Dedifferentiated amniotic fluid mesenchymal stem cell (primary cell): ENCODE measurements at regions not wholly inside any gene's neighbourhood (a gene's known extent, or its start where the extent isn't known, plus 50 kb on each side); places are given as distances from the start of the nearest gene placed in this dataset.

ENCODE experiments used
- DNase-seq: peaks from one replicate; pipeline ENCODE4 v3.0.0-alpha.2; 2016; ENCODE audit errors: extremely low spot score

GRCh38 chr4:108365551-108365950, 196.8 kb upstream of the LEF1 start:
- no peak for DNase-seq

GRCh38 chr4:108361886-108362285, 193.2 kb upstream of the LEF1 start:
- DNase-seq = no peak

DNA sequence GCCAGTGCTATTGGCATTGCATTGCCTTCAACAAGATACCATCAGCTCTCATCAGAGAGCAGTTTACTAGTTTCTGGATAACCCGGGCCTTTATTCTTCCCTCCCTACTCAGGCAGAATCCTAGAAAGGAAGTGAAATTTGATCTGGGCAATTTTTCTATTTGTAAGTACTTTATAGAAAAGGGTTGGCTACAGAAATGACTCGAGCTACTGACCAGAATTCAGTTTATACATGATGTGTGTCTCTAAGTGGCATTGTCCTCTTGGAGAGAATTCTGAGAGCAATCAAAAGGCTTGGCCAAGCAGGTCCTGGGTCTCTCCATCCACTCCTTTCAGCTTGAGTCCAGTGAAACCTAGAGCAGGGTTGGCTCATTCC, 192.7 kb upstream of the LEF1 start:
- no peak for DNase-seq

DNA sequence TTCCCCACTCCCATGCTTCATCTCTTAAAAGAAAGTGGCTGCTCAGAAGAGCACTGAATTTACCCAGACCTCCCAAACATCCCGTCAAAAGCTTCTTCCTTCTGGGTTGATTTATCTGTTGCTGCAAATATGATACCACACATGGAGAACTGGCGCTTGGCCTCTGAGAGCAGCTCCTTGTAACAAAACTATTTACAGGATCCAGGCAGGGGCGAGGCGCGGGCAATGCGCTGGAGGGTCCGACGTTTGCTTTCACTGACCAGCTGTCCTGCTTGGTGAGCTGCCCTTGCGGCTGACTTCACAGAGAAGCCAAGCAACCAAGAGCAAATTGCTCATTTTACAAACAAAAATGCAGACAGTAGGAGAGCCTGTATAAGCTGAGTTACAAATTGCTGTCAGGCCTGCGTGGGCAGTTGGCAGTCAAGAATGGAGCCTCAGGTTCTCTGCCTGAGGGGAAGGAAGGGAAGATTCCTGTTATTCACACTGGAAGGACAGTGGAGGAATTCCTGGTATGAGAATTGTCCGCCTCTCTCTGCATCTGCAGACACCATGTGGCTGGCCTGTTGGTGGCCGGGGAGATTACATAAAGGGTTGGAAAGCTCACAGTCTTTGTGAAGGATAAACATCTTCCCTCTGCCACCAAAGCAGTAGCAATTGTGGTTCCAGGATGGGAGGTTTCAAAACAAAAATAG, 192.2 kb upstream of the LEF1 start:
- peak; percentile 61 for DNase-seq

GRCh38 chr4:108359986-108360681, 191.4 kb upstream of the LEF1 start:
- DNase-seq = no peak

GRCh38 chr4:108359130-108359985, 190.6 kb upstream of the LEF1 start:
- DNase-seq = no peak

DNA sequence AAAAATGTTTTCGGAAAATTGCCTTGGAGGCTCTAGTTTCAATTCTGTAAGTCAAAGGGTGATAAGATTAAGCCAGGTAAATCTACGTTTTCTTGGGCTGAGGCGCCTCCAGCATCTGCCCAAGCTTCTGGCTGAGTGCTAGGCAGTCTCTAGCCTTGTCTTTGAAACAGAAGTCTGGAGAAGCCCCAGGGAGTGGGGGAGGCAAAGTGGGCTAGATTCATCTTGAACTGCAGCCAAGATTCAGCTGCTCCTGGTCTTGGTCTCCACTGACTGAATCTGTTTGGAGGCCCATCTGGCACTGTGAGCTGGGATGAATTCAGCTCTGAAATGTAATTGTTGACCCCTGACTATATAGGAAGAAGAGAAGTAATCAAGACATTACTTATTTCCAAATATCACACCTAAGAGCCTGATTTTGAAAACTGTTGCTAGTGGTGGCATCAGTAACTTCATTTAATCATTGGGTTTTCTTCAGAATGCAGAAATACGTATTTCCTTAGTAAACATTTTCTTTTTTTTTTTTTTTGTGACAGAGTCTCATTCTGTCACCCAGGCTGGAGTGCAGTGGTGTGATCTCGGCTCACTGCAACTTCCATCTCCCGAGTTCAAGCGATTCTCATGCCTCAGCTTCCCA, 187.3 kb upstream of the LEF1 start:
- DNase-seq = no peak

DNA sequence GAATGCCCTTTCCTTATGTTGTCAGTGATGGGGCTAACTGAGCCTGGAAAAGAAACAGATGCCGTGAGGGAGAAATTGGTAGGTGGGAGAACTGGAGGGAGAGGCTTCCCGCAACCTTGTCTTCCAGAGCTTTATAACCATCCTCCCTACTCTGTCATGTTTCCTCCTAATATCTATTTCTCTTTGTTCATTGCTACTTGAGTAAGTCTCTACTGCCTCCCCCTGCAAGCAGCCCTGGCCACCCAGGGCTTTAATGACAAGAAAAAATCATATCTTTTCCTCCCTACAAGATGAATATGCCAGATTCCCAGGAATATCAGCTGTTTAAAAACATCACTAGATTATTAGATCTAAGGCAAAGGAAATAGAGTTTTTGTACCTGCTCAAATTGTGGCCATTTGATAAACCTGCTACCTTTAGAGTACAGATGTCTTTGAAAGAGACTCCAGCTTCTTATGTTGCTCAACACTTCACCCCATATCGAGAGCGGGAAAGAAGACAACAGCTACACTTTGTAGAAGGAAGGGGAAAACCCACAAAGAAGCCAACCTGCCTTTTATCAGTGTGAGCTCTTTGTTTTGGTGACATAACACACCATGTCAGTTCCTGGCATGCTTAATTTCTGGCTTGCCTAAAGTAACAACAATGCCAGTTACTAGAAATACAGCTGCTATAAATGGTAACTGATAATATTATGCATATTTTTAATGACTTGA, 186.6 kb upstream of the LEF1 start:
- DNase-seq = no peak

DNA sequence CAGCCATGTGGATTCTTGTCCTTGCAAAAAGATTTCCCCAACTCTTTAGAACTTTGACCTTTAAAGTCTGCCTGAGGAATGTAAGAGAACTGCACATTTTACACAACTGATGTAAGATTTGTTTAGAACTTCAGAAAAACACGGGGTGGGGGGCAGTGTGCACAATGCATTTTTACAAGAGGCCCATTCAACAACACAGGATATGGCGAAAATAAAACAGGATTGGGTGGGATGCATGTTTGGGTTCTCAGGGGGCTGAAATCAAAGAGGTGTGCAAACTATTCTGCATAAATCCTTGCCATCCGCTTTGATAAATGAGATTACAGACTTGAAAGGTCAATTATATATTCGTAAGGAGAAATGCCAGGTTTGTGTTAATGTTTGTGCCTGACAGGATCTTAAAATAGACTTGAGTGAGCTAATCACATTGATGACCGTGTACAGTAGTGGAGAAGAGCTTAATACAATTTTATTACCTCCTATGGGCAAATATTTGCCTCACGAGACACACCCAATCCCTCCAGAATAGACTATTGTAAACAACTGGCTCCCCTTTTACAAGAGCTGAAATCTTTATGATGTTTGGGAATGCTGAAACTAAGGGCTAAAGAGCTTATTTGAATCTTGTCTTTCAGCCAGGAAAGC, 184.1 kb upstream of the LEF1 start:
- DNase-seq = no peak

DNA sequence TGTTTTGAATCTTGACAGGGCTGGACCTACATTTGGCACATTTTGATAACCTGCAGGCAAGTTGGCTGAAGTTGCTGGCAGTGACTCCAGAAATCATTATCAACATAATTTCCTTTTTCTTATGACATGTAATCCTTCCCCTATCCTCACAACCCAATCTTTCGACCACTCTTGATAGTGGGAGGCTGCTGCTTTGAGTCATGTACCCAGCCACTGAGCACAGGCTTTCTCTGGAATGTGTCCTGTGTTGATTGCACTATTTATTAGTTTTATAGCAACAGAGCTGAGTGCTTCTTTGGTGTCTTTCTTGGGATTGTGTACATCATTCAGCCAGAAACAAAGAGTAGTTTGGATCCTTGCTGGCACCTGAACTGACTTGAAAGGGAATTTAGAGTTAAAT, 183.1 kb upstream of the LEF1 start:
- DNase-seq = no peak

GRCh38 chr4:108350332-108350731, 181.6 kb upstream of the LEF1 start:
- no peak for DNase-seq

DNA sequence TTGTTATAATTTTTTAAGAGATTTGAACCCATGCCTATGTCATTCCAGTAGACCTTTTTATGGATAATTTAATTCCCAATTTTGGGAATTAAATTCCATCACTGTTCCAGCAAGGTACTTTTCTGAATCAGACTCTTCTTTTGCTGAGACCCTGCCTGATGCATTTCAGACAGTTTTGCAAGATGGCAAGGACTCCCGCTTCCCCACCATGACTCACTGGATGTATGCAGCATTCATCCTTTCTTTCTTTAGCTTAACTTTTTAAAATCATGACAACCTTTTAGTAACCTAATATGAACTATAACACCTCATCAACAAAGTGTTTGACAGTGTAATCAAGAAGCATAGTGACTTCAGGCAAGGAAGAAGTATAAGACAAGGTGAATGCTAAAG, 178.1 kb upstream of the LEF1 start:
- no peak for DNase-seq

DNA sequence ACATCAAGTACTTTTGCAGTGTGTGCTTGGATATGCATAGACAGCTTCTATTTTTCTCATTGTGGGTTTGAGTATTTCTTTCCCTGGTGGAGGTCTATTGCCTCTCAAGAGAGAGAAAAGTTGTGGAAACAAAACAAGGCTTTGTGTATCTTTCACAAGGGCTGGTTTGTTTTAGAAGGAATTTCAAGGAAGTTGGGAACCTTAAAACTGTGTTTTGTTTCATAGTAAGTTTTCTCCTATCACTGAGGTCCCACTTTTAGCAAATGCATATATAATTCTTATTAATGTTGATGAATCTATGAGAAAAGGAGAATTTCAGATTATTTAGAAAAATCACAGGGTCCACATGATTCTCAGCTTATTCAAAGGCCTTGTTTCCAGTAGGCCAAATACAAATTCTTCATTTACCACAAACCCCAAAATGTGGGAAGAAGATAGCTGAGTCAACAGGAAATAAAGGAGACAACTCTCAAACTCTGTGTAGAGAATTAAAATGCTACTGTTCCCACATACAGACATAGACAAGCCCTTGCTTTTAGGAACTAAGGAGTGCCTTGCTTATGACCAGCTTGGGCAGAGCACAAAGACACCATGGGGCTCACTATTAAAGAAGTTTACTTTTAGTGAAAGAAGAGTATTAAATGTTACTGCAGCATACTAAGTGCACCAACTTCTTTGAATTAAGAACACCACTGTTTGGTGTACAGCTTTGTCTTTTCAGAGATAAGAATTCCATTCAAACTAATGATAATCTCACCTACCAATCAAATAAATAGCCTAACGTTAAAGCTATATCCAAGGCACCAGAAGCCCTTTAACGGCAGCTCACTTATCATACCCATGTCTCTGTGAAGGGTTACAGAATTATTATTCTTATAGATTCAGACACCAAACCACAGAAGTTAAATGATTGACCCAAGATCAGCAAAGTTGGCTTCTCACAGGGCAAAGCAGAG, 177.4 kb upstream of the LEF1 start:
- no peak for DNase-seq

GRCh38 chr4:108342325-108342970, 173.7 kb upstream of the LEF1 start:
- no peak for DNase-seq

- no peak for DNase-seq
Observed at GRCh38 chr4:108337923-108338322, 169.2 kb upstream of the LEF1 start.

GRCh38 chr4:108336076-108336475, 167.3 kb upstream of the LEF1 start:
- no peak for DNase-seq

DNA sequence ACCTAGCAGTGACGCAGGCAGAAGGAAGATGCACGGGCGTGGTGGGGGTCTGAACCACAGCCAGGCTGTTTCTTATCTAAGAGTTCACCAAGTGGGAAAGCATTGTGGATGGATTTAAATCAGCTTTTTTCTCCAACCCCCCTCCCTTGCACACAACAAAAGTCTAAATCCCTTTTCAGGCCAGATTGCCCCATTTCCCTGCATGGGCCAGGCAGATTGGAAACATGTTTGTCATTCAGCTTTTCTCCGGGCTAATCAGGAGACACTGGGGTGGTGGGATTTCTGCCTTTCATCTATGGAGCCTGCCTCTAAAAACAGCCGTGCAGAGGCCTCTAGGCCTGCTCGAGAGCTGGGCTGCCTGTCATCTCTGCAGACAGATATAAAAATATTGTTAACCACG, 166.3 kb upstream of the LEF1 start:
- DNase-seq = no peak

DNA sequence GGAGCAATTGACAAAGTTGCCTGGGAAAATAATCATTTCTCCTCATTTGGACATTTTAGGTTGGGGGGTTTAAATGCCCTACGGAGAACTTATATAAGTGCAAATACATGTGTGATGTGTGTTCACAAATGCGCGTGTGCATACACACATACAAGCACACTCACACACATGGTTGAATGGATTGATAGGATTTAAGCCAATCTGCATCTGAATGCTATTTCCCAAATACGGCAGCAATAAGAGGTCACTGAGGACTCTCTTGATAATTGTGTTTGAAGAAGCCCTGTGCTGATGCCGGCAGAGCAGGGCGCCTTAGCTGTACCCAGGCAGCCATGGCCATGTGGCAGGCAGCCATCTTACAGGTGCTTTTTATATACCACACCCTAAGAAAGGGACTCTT, 165.3 kb upstream of the LEF1 start:
- no peak for DNase-seq

GRCh38 chr4:108333353-108333942, 164.7 kb upstream of the LEF1 start:
- no peak for DNase-seq
